Smooth muscle cell (in vitro differentiated cells): ENCODE measurements at regions not wholly inside any gene's neighbourhood (a gene's known extent, or its start where the extent isn't known, plus 50 kb on each side); places are given as distances from the start of the nearest gene placed in this dataset.

Experiments used
- DNase-seq: peaks from one replicate; lab custom pipeline; 2025; ENCODE audit not compliant: unreplicated experiment; lab: John Stamatoyannopoulos, UW
- H2AFZ ChIP-seq: fragments of 200-600 bp; sonication (generic); 2 replicates; pipeline ENCODE4 v1.6.0; 2016; ENCODE audit warnings: antibody characterized with exemption, low read depth, mild to moderate bottlenecking
- H3F3A ChIP-seq: fragments of 200-600 bp; sonication (generic); 2 replicates; pipeline ENCODE4 v1.6.0; 2017; ENCODE audit warnings: antibody characterized with exemption, low read depth
- H3K27ac ChIP-seq: fragments of 200-600 bp; sonication (generic); 2 replicates; pipeline ENCODE4 v1.5.1; 2016; ENCODE audit warnings: low read depth, mild to moderate bottlenecking
- H3K27me3 ChIP-seq: fragments of 200-600 bp; sonication (generic); 2 replicates; pipeline ENCODE4 v1.6.1; 2016; ENCODE audit warnings: low read depth, mild to moderate bottlenecking
- H3K36me3 ChIP-seq: fragments of 200-600 bp; sonication (generic); 2 replicates; pipeline ENCODE4 v1.5.1; 2016; ENCODE audit warnings: low read depth
- H3K4me1 ChIP-seq: fragments of 200-600 bp; sonication (generic); 2 replicates; pipeline ENCODE4 v1.5.1; 2016; ENCODE audit warnings: low read depth
- H3K4me2 ChIP-seq: fragments of 200-600 bp; sonication (generic); 2 replicates; pipeline ENCODE4 v1.6.0; 2016; ENCODE audit warnings: mild to moderate bottlenecking
- H3K4me3 ChIP-seq: fragments of 200-600 bp; sonication (generic); 2 replicates; pipeline ENCODE4 v1.5.1; 2016; ENCODE audit warnings: mild to moderate bottlenecking
- H3K79me2 ChIP-seq: fragments of 200-600 bp; sonication (generic); 2 replicates; pipeline ENCODE4 v1.6.0; 2016; ENCODE audit warnings: low read depth, mild to moderate bottlenecking
- H3K9ac ChIP-seq: fragments of 200-600 bp; sonication (generic); 2 replicates; pipeline ENCODE4 v1.6.0; 2016; ENCODE audit warnings: low read depth
- H3K9me3 ChIP-seq: fragments of 200-600 bp; sonication (generic); replicated peaks from 2 replicates; pipeline ENCODE4 v1.5.1; 2016; ENCODE audit warnings: low read depth
- H4K20me1 ChIP-seq: fragments of 200-600 bp; sonication (generic); 2 replicates; pipeline ENCODE4 v1.6.0; 2016; ENCODE audit warnings: low read depth
- WGBS: methylation state at CpG from one replicate; pipeline ENCODE4 v1.1.7; 2016; ENCODE audit warnings: low lambda C conversion rate; 5-methylcytosine and 5-hydroxymethylcytosine counted together
- TF ChIP-seq, protein P1 (sequence below): fragments of 200-600 bp; sonication (generic); IDR thresholded peaks from 2 replicates; pipeline ENCODE4 v1.5.1; 2017; ENCODE audit warnings: borderline replicate concordance, mild to moderate bottlenecking, antibody characterized with exemption; ENCODE audit not compliant: insufficient read depth, poor library complexity, severe bottlenecking

DNA sequence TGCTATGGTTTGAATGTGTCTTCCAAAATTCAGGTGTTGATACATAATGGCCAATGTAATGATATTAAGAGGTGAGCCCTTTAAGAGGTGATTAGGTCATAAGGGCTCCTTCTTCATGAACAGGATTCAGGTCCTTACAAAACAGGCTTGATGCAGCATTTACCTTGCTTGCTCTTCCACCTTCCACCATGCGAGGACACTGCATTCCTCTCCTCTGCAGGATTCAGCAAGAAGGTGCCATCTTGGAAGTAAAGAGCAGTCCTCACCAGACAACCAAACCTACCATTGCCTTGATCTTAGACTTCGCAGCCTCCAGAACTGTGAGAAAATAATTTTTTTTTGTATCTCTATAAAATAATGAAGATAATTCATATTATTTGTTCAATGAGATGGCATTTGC is 314.0 kb upstream of the SMARCA2 start:
- Histone ChIP-seq H3K9ac (no peak overlapping the region), H3K9me3 (no peaks in the 10 kb centered on the region), H3K79me2 (no peaks in the 10 kb centered on the region), H3F3A (no peaks in the 10 kb centered on the region), H3K4me1 (no peaks in the 10 kb centered on the region), H2AFZ (no peak overlapping the region), H3K27ac (no peak overlapping the region), H3K27me3 (no peaks in the 10 kb centered on the region), H3K4me2 (no peak overlapping the region), H3K4me3 (no peak overlapping the region), H3K36me3 (no peaks in the 10 kb centered on the region), H4K20me1 (no peaks in the 10 kb centered on the region)
- TF ChIP-seq, protein P1, sequence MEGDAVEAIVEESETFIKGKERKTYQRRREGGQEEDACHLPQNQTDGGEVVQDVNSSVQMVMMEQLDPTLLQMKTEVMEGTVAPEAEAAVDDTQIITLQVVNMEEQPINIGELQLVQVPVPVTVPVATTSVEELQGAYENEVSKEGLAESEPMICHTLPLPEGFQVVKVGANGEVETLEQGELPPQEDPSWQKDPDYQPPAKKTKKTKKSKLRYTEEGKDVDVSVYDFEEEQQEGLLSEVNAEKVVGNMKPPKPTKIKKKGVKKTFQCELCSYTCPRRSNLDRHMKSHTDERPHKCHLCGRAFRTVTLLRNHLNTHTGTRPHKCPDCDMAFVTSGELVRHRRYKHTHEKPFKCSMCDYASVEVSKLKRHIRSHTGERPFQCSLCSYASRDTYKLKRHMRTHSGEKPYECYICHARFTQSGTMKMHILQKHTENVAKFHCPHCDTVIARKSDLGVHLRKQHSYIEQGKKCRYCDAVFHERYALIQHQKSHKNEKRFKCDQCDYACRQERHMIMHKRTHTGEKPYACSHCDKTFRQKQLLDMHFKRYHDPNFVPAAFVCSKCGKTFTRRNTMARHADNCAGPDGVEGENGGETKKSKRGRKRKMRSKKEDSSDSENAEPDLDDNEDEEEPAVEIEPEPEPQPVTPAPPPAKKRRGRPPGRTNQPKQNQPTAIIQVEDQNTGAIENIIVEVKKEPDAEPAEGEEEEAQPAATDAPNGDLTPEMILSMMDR, result no peak
- 72% methylated on average over 2 of the region's 2 CpGs for WGBS
- no peak for DNase-seq

DNA sequence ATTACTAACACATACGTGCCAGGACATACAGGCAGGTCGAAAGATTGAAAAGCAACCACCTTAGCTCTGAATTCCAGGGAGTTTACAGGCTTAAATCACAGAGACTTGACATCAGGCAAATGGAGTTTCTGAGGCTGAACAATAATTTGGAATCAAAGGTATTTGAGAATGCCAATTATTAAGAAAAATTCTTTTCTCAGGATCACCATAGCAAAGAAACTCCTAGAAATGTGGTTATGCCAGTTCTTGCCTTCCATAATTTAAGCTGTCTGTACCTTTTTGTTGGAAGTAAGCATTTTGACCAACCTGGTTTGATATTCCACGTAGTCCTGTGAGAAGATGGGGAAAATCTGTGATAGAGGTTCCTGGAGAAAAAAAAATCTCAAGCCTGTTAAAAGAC is 312.4 kb upstream of the SMARCA2 start:
- TF ChIP-seq, protein P1, result no peak
- H3K9me3 ChIP-seq, result no peaks in the 10 kb centered on the region
- H3K4me1 ChIP-seq, result no peaks in the 10 kb centered on the region
- H3K4me2 ChIP-seq, result no peak overlapping the region
- H3K4me3 ChIP-seq, result no peak overlapping the region
- WGBS, result 36% methylated on average over 3 of the region's 3 CpGs
- H3K79me2 ChIP-seq, result no peaks in the 10 kb centered on the region
- H2AFZ ChIP-seq, result no peak overlapping the region
- no peaks in the 10 kb centered on the region for H3K27me3 ChIP-seq
- H3K9ac ChIP-seq, result no peak overlapping the region
- H3K27ac ChIP-seq, result no peak overlapping the region
- no peaks in the 10 kb centered on the region for H4K20me1 ChIP-seq
- DNase-seq, result no peak
- no peaks in the 10 kb centered on the region for H3F3A ChIP-seq
- H3K36me3 ChIP-seq, result no peaks in the 10 kb centered on the region

DNA sequence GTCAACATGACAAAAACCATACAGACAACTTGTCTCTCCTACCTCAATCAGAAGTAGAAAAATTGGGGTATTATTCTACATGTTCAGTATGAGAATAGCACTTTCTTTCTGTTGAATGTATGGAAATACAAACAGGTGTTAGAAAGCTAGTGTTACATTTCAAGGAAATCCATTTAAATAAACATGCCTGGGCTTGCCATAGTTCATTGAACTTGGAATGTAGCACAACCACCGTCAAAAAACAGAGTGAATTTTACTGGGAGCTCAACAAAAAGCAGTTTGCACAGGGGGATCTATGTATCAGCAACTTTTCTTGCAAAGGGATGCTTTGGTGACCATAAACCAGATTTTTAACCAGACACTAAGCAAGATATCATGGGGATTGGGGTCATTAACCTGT is 307.9 kb upstream of the SMARCA2 start:
- Histone ChIP-seq H3F3A (no peaks in the 10 kb centered on the region), H3K79me2 (no peaks in the 10 kb centered on the region), H3K9me3 (no peaks in the 10 kb centered on the region), H3K36me3 (no peaks in the 10 kb centered on the region), H2AFZ (no peak overlapping the region), H3K27me3 (no peaks in the 10 kb centered on the region), H3K27ac (no peak overlapping the region), H3K4me2 (no peak overlapping the region), H3K9ac (no peak overlapping the region), H3K4me3 (no peak overlapping the region), H3K4me1 (no peaks in the 10 kb centered on the region), H4K20me1 (no peaks in the 10 kb centered on the region)
- TF ChIP-seq, protein P1, result no peak
- 50% methylated on average over 1 of the region's 1 CpG for WGBS
- DNase-seq, result no peak

DNA sequence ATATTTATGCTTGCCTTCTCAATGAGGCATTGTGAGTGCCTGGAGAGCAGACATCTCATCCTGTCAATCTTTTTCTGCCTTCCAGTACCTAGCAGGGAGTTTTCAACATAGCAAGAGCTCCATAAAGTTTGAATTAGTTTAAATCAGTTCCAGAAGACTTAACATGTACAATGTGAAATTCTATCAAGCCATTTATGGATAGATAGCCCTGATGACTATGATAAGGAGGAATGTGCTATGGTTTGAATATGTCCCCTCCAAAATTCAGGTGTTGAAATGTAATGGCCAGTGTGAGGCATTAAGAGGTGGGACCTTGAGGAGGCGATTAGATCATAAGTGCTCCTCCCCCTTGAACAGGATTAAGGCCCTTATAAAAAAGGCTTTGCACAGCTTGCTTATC is 306.9 kb upstream of the SMARCA2 start:
- Histone ChIP-seq H3K36me3 (no peaks in the 10 kb centered on the region), H4K20me1 (no peaks in the 10 kb centered on the region), H2AFZ (no peak overlapping the region), H3K9me3 (no peaks in the 10 kb centered on the region), H3K79me2 (no peaks in the 10 kb centered on the region), H3F3A (no peaks in the 10 kb centered on the region), H3K4me3 (no peak overlapping the region), H3K4me2 (no peak overlapping the region), H3K9ac (no peak overlapping the region), H3K27ac (no peak overlapping the region), H3K27me3 (no peaks in the 10 kb centered on the region), H3K4me1 (no peaks in the 10 kb centered on the region)
- no peak for DNase-seq
- 94% methylated on average over 1 of the region's 1 CpG for WGBS
- TF ChIP-seq, protein P1, result no peak
